CD14-positive monocyte (primary cell): ENCODE measurements at regions not wholly inside any gene's neighbourhood (a gene's known extent, or its start where the extent isn't known, plus 50 kb on each side); places are given as distances from the start of the nearest gene placed in this dataset.

ENCODE experiments used
- DNase-seq, 3 donors: peaks; one replicate each; pipeline ENCODE4 v3.0.0-alpha.2; 2011 to 2022
- H2AFZ ChIP-seq: 2 replicates; pipeline ENCODE4 v1.6.0; 2012; ENCODE audit warnings: mild to moderate bottlenecking, low read depth, low read length, inconsistent platforms; ENCODE audit not compliant: insufficient read depth, poor library complexity, severe bottlenecking
- H3K27ac ChIP-seq, 2 donors: 1 replicate in 1 of 2; 2 replicates in 1 of 2; pipeline ENCODE4 v1.5.1; 2012 to 2013; ENCODE audit warnings: low read length in 2 of 2, control low read depth in 1 of 2, inconsistent platforms in 1 of 2, low read depth in 1 of 2, mild to moderate bottlenecking in 1 of 2
- H3K27me3 ChIP-seq, 2 donors: one replicate each; pipeline versions ENCODE4 v1.6.0 to v1.6.1; 2011 to 2013; ENCODE audit warnings: low read length in 2 of 2; ENCODE audit not compliant: control insufficient read depth in 2 of 2, insufficient read depth in 2 of 2
- H3K36me3 ChIP-seq, 2 donors: replicated peaks in 1 of 2; 1 replicate in 1 of 2; 2 replicates in 1 of 2; pipeline versions ENCODE4 v1.5.1 to v1.6.1; 2012 to 2013; ENCODE audit warnings: low read length in 2 of 2, control low read depth in 1 of 2, inconsistent platforms in 1 of 2, mild to moderate bottlenecking in 1 of 2; ENCODE audit not compliant: insufficient read depth in 2 of 2, control insufficient read depth in 1 of 2
- H3K4me1 ChIP-seq, 2 donors: 1 replicate in 1 of 2; 2 replicates in 1 of 2; pipeline versions ENCODE4 v1.5.1 to v1.6.1; 2012 to 2013; ENCODE audit warnings: low read length in 2 of 2, control low read depth in 1 of 2, inconsistent platforms in 1 of 2, mild to moderate bottlenecking in 1 of 2, moderate library complexity in 1 of 2; ENCODE audit not compliant: insufficient read depth in 2 of 2, control insufficient read depth in 1 of 2
- H3K4me2 ChIP-seq: replicated peaks from 2 replicates; pipeline ENCODE3; 2012; ENCODE audit warnings: low read length, moderate library complexity, mild to moderate bottlenecking; ENCODE audit not compliant: poor library complexity, severe bottlenecking; ENCODE audit errors: extremely low read depth
- H3K4me3 ChIP-seq, 3 experiments: fragments of 200-600 bp in 1 of 3; sonication (generic) in 1 of 3; replicated peaks in 1 of 3; 1 replicate in 2 of 3; 2 replicates in 1 of 3; pipeline ENCODE4 v1.5.1; 2011 to 2013; ENCODE audit warnings: low read length in 3 of 3, mild to moderate bottlenecking in 3 of 3, control low read depth in 2 of 3, low read depth in 2 of 3, inconsistent platforms in 1 of 3, moderate library complexity in 1 of 3
- H3K79me2 ChIP-seq: 2 replicates; pipeline ENCODE4 v1.6.0; 2012; ENCODE audit warnings: mild to moderate bottlenecking, control low read depth, inconsistent platforms, low read length, moderate library complexity; ENCODE audit not compliant: insufficient read depth
- H3K9ac ChIP-seq: 2 replicates; pipeline ENCODE4 v1.6.0; 2017; ENCODE audit warnings: low read length, mild to moderate bottlenecking; ENCODE audit not compliant: insufficient read depth, poor library complexity, severe bottlenecking
- H3K9me3 ChIP-seq, 2 donors: replicated peaks in 1 of 2; 1 replicate in 1 of 2; 2 replicates in 1 of 2; pipeline versions ENCODE4 v1.5.1 to v1.6.1; 2012 to 2013; ENCODE audit warnings: low read length in 2 of 2, control low read depth in 1 of 2; ENCODE audit not compliant: control insufficient read depth in 1 of 2, insufficient read depth in 1 of 2
- H4K20me1 ChIP-seq: 2 replicates; pipeline ENCODE4 v1.6.0; 2012; ENCODE audit warnings: mild to moderate bottlenecking, low read length, control low read depth, moderate library complexity; ENCODE audit not compliant: insufficient read depth
- H3K27ac Mint-ChIP-seq, 7 donors: one replicate each; pipeline ENCODE4 v1.8.0; 2020; ENCODE audit warnings: mild to moderate bottlenecking in 7 of 7, mixed read lengths in 7 of 7, moderate library complexity in 6 of 7, inconsistent platforms in 2 of 7
- H3K27me3 Mint-ChIP-seq, 3 donors: one replicate each; pipeline ENCODE4 v1.8.0; 2021 to 2022; ENCODE audit warnings: low read depth in 3 of 3, mild to moderate bottlenecking in 3 of 3, mixed read lengths in 3 of 3, moderate library complexity in 3 of 3, inconsistent platforms in 1 of 3
- H3K36me3 Mint-ChIP-seq, 2 donors: one replicate each; pipeline ENCODE4 v1.8.0; 2020; ENCODE audit warnings: mixed read lengths in 2 of 2, inconsistent platforms in 1 of 2, mild to moderate bottlenecking in 1 of 2
- H3K4me1 Mint-ChIP-seq: one replicate; pipeline ENCODE4 v1.8.0; 2020; ENCODE audit warnings: mild to moderate bottlenecking, mixed read lengths
- H3K4me3 Mint-ChIP-seq, 2 donors: one replicate each; pipeline ENCODE4 v1.8.0; 2020; ENCODE audit warnings: mild to moderate bottlenecking in 2 of 2, mixed read lengths in 2 of 2, moderate library complexity in 1 of 2
- H3K9me3 Mint-ChIP-seq, 7 donors: one replicate each; pipeline ENCODE4 v1.8.0; 2020 to 2022; ENCODE audit warnings: mixed read lengths in 7 of 7, mild to moderate bottlenecking in 6 of 7, moderate library complexity in 6 of 7, inconsistent platforms in 2 of 7
- CTCF ChIP-seq: fragments of 200-600 bp; IDR thresholded peaks from one replicate; pipeline ENCODE4 v1.8.0; 2022; ENCODE audit warnings: antibody characterized with exemption, mild to moderate bottlenecking
- WGBS: methylation state at CpG from one replicate; pipeline ENCODE4 v1.1.5; 2013; ENCODE audit warnings: missing lambda C conversion rate; ENCODE audit not compliant: insufficient coverage; 5-methylcytosine and 5-hydroxymethylcytosine counted together
- intact Hi-C, 2 donors: fragments of 100-400 bp; cut with micrococcal nuclease; formaldehyde crosslinking; loops; one replicate each; pipeline versions ENCODE4 v1.15.0 to v1.15.1; 2023

GRCh38 chr13:70841240-70842061, 733.2 kb upstream of the KLHL1 start:
- no peak overlapping the region for H3K27ac ChIP-seq
- Mint-ChIP-seq H3K27me3 (peaks cover 0 to 2% (median 0%) of the 10 kb centered on the region in 3 donors), H3K36me3 (no peaks in the 10 kb centered on the region), H3K4me1 (no peaks in the 10 kb centered on the region), H3K4me3 (no peak overlapping the region), H3K27ac (no peak overlapping the region), H3K9me3 (peaks cover 5 to 18% (median 14%) of the 10 kb centered on the region in 7 donors)
- no peaks in the 10 kb centered on the region for H3K36me3 ChIP-seq
- H2AFZ ChIP-seq = no peak overlapping the region
- no peak for TF ChIP-seq CTCF
- no peak overlapping the region for H3K4me2 ChIP-seq
- no peaks in the 10 kb centered on the region for H4K20me1 ChIP-seq
- no peaks in the 10 kb centered on the region for H3K79me2 ChIP-seq
- no peak for DNase-seq
- no peaks in the 10 kb centered on the region for H3K4me1 ChIP-seq
- H3K9me3 ChIP-seq = peaks cover 0 to 30% of the 10 kb centered on the region in 2 donors
- H3K27me3 ChIP-seq = no peaks in the 10 kb centered on the region
- intact Hi-C loops = no loop called here
- H3K4me3 ChIP-seq = no peak overlapping the region
- WGBS = 93% methylated on average over 9 of the region's 12 CpGs
- no peak overlapping the region for H3K9ac ChIP-seq

DNA sequence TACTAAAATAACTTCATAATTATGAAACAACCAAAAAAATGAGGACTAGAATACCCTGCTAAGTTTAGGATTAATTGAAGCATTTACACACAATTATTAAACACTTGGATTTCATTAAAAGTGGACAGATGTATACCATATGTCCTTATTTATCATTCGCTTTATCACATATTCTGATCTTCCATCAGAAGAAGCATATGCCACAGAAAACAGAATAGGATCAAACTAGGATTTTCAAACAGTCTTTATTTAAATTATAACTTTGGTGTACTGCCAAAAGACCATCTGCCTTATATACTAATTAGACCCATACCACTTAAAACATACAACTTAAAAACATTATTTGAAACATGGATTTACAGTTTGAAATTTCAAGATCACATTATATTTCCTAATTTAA, 727.1 kb upstream of the KLHL1 start:
- Histone ChIP-seq H3K27me3 (no peaks in the 10 kb centered on the region), H3K9me3 (no peaks in the 10 kb centered on the region), H3K4me1 (no peaks in the 10 kb centered on the region), H3K9ac (no peak overlapping the region), H3K79me2 (no peaks in the 10 kb centered on the region), H3K36me3 (no peaks in the 10 kb centered on the region), H3K4me2 (no peak overlapping the region), H2AFZ (no peak overlapping the region), H3K4me3 (no peak overlapping the region), H4K20me1 (no peaks in the 10 kb centered on the region), H3K27ac (no peak overlapping the region)
- intact Hi-C loops = no loop called here
- no peak for TF ChIP-seq CTCF
- H3K27me3 Mint-ChIP-seq = peaks cover 0 to 2% (median 0%) of the 10 kb centered on the region in 3 donors
- H3K36me3 Mint-ChIP-seq = no peaks in the 10 kb centered on the region
- H3K4me3 Mint-ChIP-seq = no peak overlapping the region
- peaks cover 0 to 2% (median 0%) of the 10 kb centered on the region in 7 donors for H3K9me3 Mint-ChIP-seq
- WGBS = no CpG with 5 or more reads among the region's 1 CpG
- DNase-seq = no peak
- no peaks in the 10 kb centered on the region for H3K4me1 Mint-ChIP-seq
- H3K27ac Mint-ChIP-seq = no peak overlapping the region
